ENCODE measurements at regions not wholly inside any gene's neighbourhood (a gene's known extent, or its start where the extent isn't known, plus 50 kb on each side); places are given as distances from the start of the nearest gene placed in this dataset.

- H4K20me1 ChIP-seq (ENCODE audit: control insufficient read depth, insufficient read depth, insufficient read length), result no peaks in the 10 kb centered on the region
- H2AFZ ChIP-seq (ENCODE audit: low read length), result no peak overlapping the region
- no peak overlapping the region for H2BK20ac ChIP-seq (ENCODE audit: low read depth, low read length, poor library complexity, severe bottlenecking)
- no peak overlapping the region for H4K91ac ChIP-seq (ENCODE audit: insufficient read length, low read depth, low read length)
- no peak overlapping the region for H2BK5ac ChIP-seq (ENCODE audit: insufficient read length, low read length)
- H4K8ac ChIP-seq (replicated peaks; ENCODE audit: insufficient read length, low read depth, low read length), result no peak overlapping the region
- no peaks in the 10 kb centered on the region for H3K27me3 Mint-ChIP-seq (ENCODE audit: low read depth)
- H2BK120ac ChIP-seq (ENCODE audit: low read depth, low read length, poor library complexity, severe bottlenecking), result no peak overlapping the region
- H3K18ac ChIP-seq (ENCODE audit: insufficient read length, low read depth, low read length), result no peak overlapping the region
- no peaks in the 10 kb centered on the region for H3K9me3 ChIP-seq (ENCODE audit: control insufficient read depth, low read depth, low read length)
- peak; percentile 71 for DNase-seq
- H3K4me2 ChIP-seq (ENCODE audit: insufficient read depth, insufficient read length, low read length), result no peak overlapping the region
- no peak overlapping the region for H2BK12ac ChIP-seq (ENCODE audit: insufficient read length, low read depth, low read length)
- H3K23ac ChIP-seq (ENCODE audit: insufficient read length, low read depth, low read length), result no peak overlapping the region
- no peak overlapping the region for H3K56ac ChIP-seq (ENCODE audit: insufficient read length, low read depth, low read length)
- no peak overlapping the region for H3K9ac ChIP-seq (ENCODE audit: extremely low read depth, insufficient read length, low read length)
- H3K79me1 ChIP-seq (ENCODE audit: insufficient read depth, low read depth, low read length, poor library complexity, severe bottlenecking), result no peaks in the 10 kb centered on the region
- H3K9me3 Mint-ChIP-seq, result peaks cover 0 to 7% of the 10 kb centered on the region in 2 experiments; a peak in 4 of 5 replicates
- no peaks in the 10 kb centered on the region for H3K4me1 Mint-ChIP-seq
- H3T11ph ChIP-seq (ENCODE audit: low read length), result no peak overlapping the region
- H3K4me3 Mint-ChIP-seq, result no peak overlapping the region
- H3K27ac ChIP-seq (ENCODE audit: insufficient read length, low read depth, low read length), result no peak overlapping the region
- no peak overlapping the region for H3K14ac ChIP-seq (ENCODE audit: insufficient read depth, low read length)
- H4K5ac ChIP-seq (ENCODE audit: insufficient read length, low read depth, low read length), result no peak overlapping the region
- TF ChIP-seq CTCF (conservative IDR thresholded peaks at IDR 0.05), result peak; percentile 72
- no peaks in the 10 kb centered on the region for H3K27me3 ChIP-seq (ENCODE audit: insufficient read depth, low read length)
- no peaks in the 10 kb centered on the region for H3K79me2 ChIP-seq (ENCODE audit: insufficient read depth, low read length)
- H3K23me2 ChIP-seq (ENCODE audit: insufficient read length, low read depth, low read length, poor library complexity, severe bottlenecking), result no peaks in the 10 kb centered on the region
- H3K27ac Mint-ChIP-seq, result peak overlapping the region in 1 of 3 experiments; percentile 73; a peak in 1 of 7 replicates
- H3K4ac ChIP-seq (ENCODE audit: low read depth, low read length), result no peak overlapping the region
- no peak overlapping the region for H2AK5ac ChIP-seq (ENCODE audit: insufficient read length, low read length)
- no peaks in the 10 kb centered on the region; a peak in 2 of 7 replicates for H3K36me3 Mint-ChIP-seq (ENCODE audit: insufficient read depth in 1 of 3, low read depth in 3 of 3)
- H2BK15ac ChIP-seq (ENCODE audit: low read depth, low read length), result no peak overlapping the region
- H3K4me1 ChIP-seq (ENCODE audit: insufficient read depth, low read length), result no peaks in the 10 kb centered on the region
Observed at GRCh38 chr12:102300824-102301461, 103.3 kb upstream of the PMCH start.

Data from H9 (cell line).